PC-9 (cell line): ENCODE measurements at regions not wholly inside any gene's neighbourhood (a gene's known extent, or its start where the extent isn't known, plus 50 kb on each side); places are given as distances from the start of the nearest gene placed in this dataset.

Source experiments
- BruUV-seq: library from RNA; stranded (reverse); fragments of 400-500 nt; replicated peaks from 2 replicates; lab custom pipeline; 2021; lab: Mats Ljungman, UMichigan
- CTCF ChIA-PET: fragments of 300-600 bp; sonication (Branson Sonifier 250); formaldehyde crosslinking; loops from one replicate; lab custom pipeline; 2022; ENCODE audit warnings: antibody characterized with exemption; lab: Charles Lee
- POLR2A ChIA-PET: fragments of 300-600 bp; sonication (Branson Sonifier 250); formaldehyde crosslinking; loops from one replicate; lab custom pipeline; 2022; ENCODE audit warnings: antibody characterized with exemption; ENCODE audit not compliant: unreplicated experiment; lab: Charles Lee
- DNase-seq, 2 experiments: peaks; one replicate each; pipeline versions ENCODE4 v3.0.0 to v3.0.0-alpha.2; 2015 to 2022; ENCODE audit warnings: mixed read lengths in 1 of 2
- H2AFZ ChIP-seq: fragments of 200-600 bp; sonication (generic); 2 replicates; pipeline ENCODE4 v1.8.1; 2017; ENCODE audit warnings: antibody characterized with exemption
- H3F3A ChIP-seq: fragments of 200-600 bp; sonication (generic); 2 replicates; pipeline ENCODE4 v1.8.1; 2017; ENCODE audit warnings: antibody characterized with exemption, mild to moderate bottlenecking, low read depth; ENCODE audit not compliant: insufficient read depth
- H3K27ac ChIP-seq: fragments of 200-600 bp; sonication (generic); 2 replicates; pipeline ENCODE4 v1.6.1; 2016; ENCODE audit warnings: mixed run types
- H3K27me3 ChIP-seq: fragments of 200-600 bp; sonication (generic); 2 replicates; pipeline ENCODE4 v1.6.1; 2016; ENCODE audit warnings: low read depth, mixed run types; ENCODE audit not compliant: insufficient read depth
- H3K36me3 ChIP-seq: fragments of 200-600 bp; sonication (generic); 2 replicates; pipeline ENCODE4 v1.6.1; 2016; ENCODE audit warnings: low read depth, mixed run types
- H3K4me1 ChIP-seq: fragments of 200-600 bp; sonication (generic); replicated peaks from 2 replicates; pipeline ENCODE4 v1.6.1; 2016; ENCODE audit warnings: mixed run types; ENCODE audit not compliant: insufficient read depth
- H3K4me2 ChIP-seq: fragments of 200-600 bp; sonication (generic); 2 replicates; pipeline ENCODE4 v1.6.1; 2017; ENCODE audit warnings: mixed run types
- H3K4me3 ChIP-seq: fragments of 200-600 bp; sonication (generic); 2 replicates; pipeline ENCODE4 v1.6.1; 2016; ENCODE audit warnings: mixed run types
- H3K79me2 ChIP-seq: fragments of 200-600 bp; sonication (generic); 2 replicates; pipeline ENCODE4 v1.6.1; 2017; ENCODE audit warnings: low read depth, mixed run types
- H3K9me2 ChIP-seq: fragments of 200-600 bp; sonication (generic); 2 replicates; pipeline ENCODE4 v1.8.1; 2017; ENCODE audit warnings: mild to moderate bottlenecking; ENCODE audit not compliant: insufficient read depth
- H3K9me3 ChIP-seq: fragments of 200-600 bp; sonication (generic); 2 replicates; pipeline ENCODE4 v1.8.1; 2016; ENCODE audit warnings: low read depth; ENCODE audit not compliant: insufficient read depth
- H4K20me1 ChIP-seq: fragments of 200-600 bp; sonication (generic); 2 replicates; pipeline ENCODE4 v1.8.1; 2017; ENCODE audit not compliant: insufficient read depth
- EZH2 ChIP-seq: fragments of 200-600 bp; sonication (generic); IDR thresholded peaks from 2 replicates; pipeline ENCODE4 v1.8.0; 2017; ENCODE audit warnings: antibody characterized with exemption, low read depth
- intact Hi-C: fragments of 100-400 bp; cut with micrococcal nuclease; formaldehyde crosslinking; loops from one replicate; pipeline ENCODE4 v1.10.0; 2022; ENCODE audit not compliant: unreplicated experiment
- TF ChIP-seq, protein P1 (sequence below): fragments of 200-600 bp; sonication (generic); conservative IDR thresholded peaks from 2 replicates; pipeline ENCODE4 v1.6.1; 2017; ENCODE audit warnings: mixed run types, antibody characterized with exemption, mild to moderate bottlenecking, moderate library complexity

- H3K9me2 ChIP-seq = no peaks in the 10 kb centered on the region
- intact Hi-C loops = no loop called here
- H3K4me1 ChIP-seq = no peaks in the 10 kb centered on the region
- no peaks in the 10 kb centered on the region for H3K27me3 ChIP-seq
- no peaks in the 10 kb centered on the region for H3K36me3 ChIP-seq
- H3K4me2 ChIP-seq = no peak overlapping the region
- H3K27ac ChIP-seq = no peak overlapping the region
- no peaks in the 10 kb centered on the region for H3K79me2 ChIP-seq
- H3F3A ChIP-seq = no peaks in the 10 kb centered on the region
- ChIA-PET CTCF (no interaction called here), POLR2A (no interaction called here)
- no TSS peak for BruUV-seq
- 0 out of 2 replicates have a peak, but pooled peaks cover 4% of the 10 kb centered on the region for H3K9me3 ChIP-seq
- no peak for DNase-seq
- no peak for TF ChIP-seq EZH2
- TF ChIP-seq, protein P1, sequence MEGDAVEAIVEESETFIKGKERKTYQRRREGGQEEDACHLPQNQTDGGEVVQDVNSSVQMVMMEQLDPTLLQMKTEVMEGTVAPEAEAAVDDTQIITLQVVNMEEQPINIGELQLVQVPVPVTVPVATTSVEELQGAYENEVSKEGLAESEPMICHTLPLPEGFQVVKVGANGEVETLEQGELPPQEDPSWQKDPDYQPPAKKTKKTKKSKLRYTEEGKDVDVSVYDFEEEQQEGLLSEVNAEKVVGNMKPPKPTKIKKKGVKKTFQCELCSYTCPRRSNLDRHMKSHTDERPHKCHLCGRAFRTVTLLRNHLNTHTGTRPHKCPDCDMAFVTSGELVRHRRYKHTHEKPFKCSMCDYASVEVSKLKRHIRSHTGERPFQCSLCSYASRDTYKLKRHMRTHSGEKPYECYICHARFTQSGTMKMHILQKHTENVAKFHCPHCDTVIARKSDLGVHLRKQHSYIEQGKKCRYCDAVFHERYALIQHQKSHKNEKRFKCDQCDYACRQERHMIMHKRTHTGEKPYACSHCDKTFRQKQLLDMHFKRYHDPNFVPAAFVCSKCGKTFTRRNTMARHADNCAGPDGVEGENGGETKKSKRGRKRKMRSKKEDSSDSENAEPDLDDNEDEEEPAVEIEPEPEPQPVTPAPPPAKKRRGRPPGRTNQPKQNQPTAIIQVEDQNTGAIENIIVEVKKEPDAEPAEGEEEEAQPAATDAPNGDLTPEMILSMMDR = no peak
- no peak overlapping the region for H3K4me3 ChIP-seq
- H4K20me1 ChIP-seq = no peaks in the 10 kb centered on the region
- no peak overlapping the region for H2AFZ ChIP-seq
Observed at GRCh38 chr18:2312440-2312839, 258.9 kb downstream of the METTL4 start.

DNA sequence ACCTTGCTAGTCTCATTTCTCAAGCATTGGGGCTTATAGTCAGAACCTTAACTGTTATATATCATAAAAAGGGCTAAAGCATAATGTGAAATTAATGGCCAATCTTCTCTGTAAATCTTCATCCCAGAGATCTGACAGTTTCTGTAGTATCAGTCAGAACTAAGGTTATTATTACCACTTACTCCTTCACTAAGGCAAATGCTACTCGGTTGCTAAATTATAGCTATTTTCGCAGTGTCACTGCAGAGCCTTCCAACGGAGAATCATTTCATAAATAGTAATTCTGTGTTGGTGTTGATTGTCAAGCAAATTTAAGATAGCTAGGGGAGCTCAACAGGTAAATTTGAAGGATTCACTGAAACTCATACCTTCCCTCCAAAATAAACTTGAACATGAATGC, 258.0 kb downstream of the METTL4 start:
- Histone ChIP-seq H3K27ac (no peak overlapping the region), H3K9me3 (no peaks in the 10 kb centered on the region), H3K9me2 (no peaks in the 10 kb centered on the region), H4K20me1 (no peaks in the 10 kb centered on the region), H3F3A (no peaks in the 10 kb centered on the region), H3K4me1 (no peaks in the 10 kb centered on the region), H3K4me3 (no peak overlapping the region), H2AFZ (no peak overlapping the region), H3K27me3 (no peaks in the 10 kb centered on the region), H3K79me2 (no peaks in the 10 kb centered on the region), H3K36me3 (no peaks in the 10 kb centered on the region), H3K4me2 (no peak overlapping the region)
- CTCF ChIA-PET = interaction anchor here (0.6 kb wide), 1 partner anchor 89 kb away, joined by 3 read pairs; no protein-coding TSS in a partner anchor
- TF ChIP-seq EZH2 = no peak
- TF ChIP-seq, protein P1 = no peak
- POLR2A ChIA-PET = no interaction called here
- intact Hi-C loops = no loop called here
- BruUV-seq = no TSS peak
- DNase-seq = no peak

DNA sequence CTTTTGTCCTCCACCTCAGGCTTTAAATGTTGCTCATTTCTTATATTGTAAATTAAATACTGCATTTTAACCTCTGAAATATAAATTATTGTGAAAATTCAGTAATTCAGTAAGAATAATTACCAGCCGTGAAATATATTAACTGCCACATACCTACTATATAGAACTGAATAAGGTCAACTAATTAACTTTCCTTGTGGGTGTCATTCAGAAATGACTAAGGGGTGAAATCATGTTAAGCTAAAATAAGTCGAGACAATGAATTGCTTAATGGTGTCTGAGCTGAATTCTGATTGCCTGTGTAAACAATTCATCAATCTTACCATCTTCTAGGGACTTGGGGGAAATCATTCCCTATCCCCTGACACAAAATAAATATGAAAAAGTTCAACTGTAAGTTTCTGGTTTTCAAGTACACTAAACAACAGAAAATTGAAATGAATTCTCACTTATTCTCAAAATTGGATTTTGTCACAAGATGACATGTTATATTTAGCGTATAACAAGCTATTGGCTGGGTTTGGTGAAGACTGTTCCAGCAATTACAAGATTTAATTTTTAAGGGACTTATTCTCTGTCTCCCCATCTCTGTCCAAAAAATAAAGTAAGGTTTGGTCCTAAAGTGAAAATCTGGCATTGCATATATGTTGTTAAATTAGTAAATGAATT, 255.1 kb downstream of the METTL4 start:
- Histone ChIP-seq H3K79me2 (no peaks in the 10 kb centered on the region), H3K4me3 (no peak overlapping the region), H2AFZ (no peak overlapping the region), H3K4me2 (no peak overlapping the region), H4K20me1 (no peaks in the 10 kb centered on the region), H3K4me1 (no peaks in the 10 kb centered on the region), H3K9me3 (no peaks in the 10 kb centered on the region), H3K9me2 (no peaks in the 10 kb centered on the region), H3K36me3 (no peaks in the 10 kb centered on the region), H3F3A (no peaks in the 10 kb centered on the region), H3K27ac (no peak overlapping the region), H3K27me3 (no peaks in the 10 kb centered on the region)
- BruUV-seq = no TSS peak
- DNase-seq = no peak
- intact Hi-C loops = no loop called here
- TF ChIP-seq EZH2 = no peak
- TF ChIP-seq, protein P1 = no peak
- POLR2A ChIA-PET = interaction anchor here (0.7 kb wide), 1 partner anchor 14 kb away, joined by 8 read pairs; no protein-coding TSS in a partner anchor
- CTCF ChIA-PET = interaction anchor here (0.8 kb wide), 1 partner anchor 165 kb away, joined by 3 read pairs; no protein-coding TSS in a partner anchor
